NB4 (cell line): ENCODE measurements at regions not wholly inside any gene's neighbourhood (a gene's known extent, or its start where the extent isn't known, plus 50 kb on each side); places are given as distances from the start of the nearest gene placed in this dataset.

ENCODE experiments used
- MAX ChIP-seq: IDR thresholded peaks from 2 replicates; pipeline ENCODE4 v1.6.1; 2011; ENCODE audit warnings: low read depth, low read length
- POLR2A ChIP-seq: IDR thresholded peaks from 2 replicates; pipeline ENCODE4 v1.6.1; 2011; ENCODE audit warnings: mild to moderate bottlenecking; ENCODE audit not compliant: insufficient read length; ENCODE audit errors: extremely low read depth
- TF ChIP-seq, protein P1 (sequence below): IDR thresholded peaks from one replicate; pipeline ENCODE4 v1.5.1; 2012; ENCODE audit warnings: low read depth, low read length

GRCh38 chr4:18291256-18291655 is 269.7 kb upstream of the LCORL start:
- TF ChIP-seq, protein P1, sequence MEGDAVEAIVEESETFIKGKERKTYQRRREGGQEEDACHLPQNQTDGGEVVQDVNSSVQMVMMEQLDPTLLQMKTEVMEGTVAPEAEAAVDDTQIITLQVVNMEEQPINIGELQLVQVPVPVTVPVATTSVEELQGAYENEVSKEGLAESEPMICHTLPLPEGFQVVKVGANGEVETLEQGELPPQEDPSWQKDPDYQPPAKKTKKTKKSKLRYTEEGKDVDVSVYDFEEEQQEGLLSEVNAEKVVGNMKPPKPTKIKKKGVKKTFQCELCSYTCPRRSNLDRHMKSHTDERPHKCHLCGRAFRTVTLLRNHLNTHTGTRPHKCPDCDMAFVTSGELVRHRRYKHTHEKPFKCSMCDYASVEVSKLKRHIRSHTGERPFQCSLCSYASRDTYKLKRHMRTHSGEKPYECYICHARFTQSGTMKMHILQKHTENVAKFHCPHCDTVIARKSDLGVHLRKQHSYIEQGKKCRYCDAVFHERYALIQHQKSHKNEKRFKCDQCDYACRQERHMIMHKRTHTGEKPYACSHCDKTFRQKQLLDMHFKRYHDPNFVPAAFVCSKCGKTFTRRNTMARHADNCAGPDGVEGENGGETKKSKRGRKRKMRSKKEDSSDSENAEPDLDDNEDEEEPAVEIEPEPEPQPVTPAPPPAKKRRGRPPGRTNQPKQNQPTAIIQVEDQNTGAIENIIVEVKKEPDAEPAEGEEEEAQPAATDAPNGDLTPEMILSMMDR: no peak
- no peak for TF ChIP-seq MAX
- TF ChIP-seq POLR2A: no peak
